ENCODE measurements at regions not wholly inside any gene's neighbourhood (a gene's known extent, or its start where the extent isn't known, plus 50 kb on each side); places are given as distances from the start of the nearest gene placed in this dataset.

DNA sequence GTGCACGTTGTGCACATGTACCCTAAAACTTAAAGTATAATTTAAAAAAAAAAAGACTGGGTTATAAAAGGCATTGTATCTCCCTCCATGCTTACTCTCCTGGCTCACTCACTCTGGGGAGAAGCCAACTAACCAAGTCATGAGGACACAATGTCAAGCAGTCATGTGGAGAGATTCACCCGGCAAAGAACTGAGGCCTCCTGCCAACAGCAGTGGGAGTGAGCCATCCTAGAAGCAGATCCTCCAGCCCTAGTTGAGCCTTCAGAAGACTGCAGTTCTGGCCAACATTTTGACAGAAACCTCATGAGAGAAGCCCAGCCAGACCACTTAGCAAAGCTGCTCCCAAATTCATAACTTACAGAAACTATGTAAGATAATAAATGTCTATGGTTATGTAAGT is 521.7 kb upstream of the FZD8 start:
- DNase-seq: peak in 1 of 2 experiments; percentile 46

DNA sequence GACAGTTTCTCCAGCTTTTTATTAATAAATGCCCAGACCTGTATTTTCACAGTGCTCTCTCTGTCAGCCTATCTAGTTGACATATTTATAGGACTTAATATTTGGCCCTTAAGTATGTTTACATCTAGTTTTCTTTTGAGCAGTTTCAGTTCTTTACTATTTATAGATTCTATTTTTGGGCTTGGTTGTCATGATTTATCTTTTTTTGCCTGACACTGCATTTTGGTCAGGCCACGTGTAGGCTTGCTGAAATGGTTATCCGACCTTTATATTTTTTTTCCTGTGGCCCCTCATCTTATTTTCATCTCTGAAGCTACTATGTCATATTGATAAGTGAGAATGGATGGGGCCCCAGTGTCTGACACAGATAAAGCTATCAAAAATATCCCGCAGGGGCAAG is 515.4 kb upstream of the FZD8 start:
- no peak for DNase-seq

DNA sequence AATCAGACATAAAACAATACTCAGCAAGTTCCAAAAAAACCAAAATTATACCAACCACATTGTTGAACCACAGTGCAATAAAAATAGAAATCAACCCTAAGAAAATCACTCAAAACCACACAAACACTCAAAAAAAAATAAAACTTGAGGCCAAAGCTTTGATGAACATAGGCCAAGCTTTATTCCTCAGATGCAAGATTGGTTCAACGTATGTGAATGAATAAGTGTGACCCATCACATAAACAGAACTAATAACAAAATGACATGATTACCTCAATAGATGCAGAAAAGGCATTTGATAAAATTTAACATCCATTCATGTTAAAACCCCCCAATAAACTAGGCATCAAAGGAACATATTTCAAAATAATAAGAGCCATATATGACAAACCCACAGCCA is 506.1 kb upstream of the FZD8 start:
- DNase-seq: no peak

DNA sequence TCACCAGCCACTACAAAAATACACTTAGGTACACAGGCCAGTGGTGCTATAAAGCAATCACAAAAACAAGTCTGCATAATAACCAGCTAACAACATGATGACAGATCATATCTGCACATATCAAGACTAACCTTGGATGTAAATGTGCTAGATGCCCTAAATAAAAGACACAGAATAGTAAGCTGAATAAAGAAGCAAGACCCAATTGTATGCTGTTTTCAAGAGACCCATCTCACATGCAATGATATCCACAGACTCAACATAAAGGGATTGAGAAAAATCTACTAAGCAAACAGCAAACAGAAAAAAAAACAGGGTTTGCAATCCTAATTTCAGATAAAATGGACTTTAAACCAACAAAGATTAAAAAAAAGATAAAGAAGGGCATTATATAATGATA is 505.4 kb upstream of the FZD8 start:
- no peak for DNase-seq

DNA sequence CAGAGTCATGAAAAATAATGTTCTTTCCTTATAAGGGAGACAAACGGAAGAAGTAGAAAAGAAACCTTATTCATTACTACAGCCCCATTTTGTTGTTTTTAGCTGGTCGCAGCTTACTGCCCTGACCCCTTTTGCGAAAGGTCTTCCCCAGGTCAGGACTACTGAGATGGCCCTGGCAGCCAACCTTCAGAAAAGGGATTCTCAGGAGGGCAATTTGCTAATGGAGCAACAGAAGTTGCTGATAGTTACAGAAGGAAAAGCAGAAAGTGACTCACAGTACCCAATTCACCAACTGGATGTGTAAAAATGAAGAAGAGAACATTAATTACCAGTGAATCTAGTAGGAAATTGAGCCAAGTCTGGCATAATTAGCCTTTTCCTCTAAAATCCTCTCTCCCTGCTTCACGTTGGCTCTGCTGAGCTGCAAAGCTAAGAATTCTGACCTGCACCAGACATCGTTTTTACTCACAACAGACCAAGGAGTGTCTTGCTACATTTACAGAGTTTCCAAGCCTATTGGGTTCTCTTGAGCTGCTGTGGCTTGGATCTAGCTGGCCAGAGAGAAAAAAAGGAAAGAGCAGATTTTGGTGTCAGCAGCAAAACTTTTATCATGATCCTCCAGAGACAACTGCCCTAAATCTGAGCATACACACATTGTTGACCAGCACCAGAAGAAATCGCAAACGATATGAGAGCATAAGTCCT is 499.9 kb upstream of the FZD8 start:
- no peak for DNase-seq

DNA sequence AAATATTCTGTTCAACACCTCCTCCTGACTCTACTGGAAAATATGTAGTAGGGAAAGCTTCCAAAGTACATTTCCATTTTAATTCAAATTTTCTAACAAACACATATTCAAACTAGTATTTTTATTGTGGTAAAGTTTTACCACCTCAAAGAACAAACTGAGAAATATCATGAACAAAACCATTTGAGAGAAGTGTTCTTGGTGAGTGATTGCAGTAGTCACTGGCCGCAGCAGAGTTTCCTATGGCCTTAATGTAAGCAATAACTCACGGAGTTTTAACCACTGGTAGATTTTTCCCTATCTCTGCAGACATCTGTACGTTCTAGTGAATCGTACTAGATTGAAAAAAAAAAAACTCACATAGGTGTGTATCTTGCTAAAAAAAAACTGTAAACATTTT is 487.0 kb upstream of the FZD8 start:
- no peak for DNase-seq

DNA sequence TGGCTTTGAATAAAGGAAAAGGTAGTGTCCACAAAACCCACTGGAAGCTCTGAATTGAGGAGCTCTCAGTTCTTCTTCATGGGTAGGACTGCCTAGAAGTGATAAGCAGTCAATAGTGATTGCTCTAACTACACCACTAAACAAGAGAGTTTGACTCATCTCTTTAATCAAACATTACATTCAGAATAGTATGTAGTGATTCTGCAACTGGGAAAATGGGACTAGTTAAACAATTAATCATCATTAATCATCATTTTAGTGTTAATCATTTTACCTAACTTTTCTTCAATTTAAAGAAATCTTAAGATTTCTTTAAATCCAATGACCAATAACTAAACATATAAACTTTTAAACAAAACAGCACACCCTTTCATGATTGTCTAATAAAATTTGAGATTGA is 484.0 kb upstream of the FZD8 start:
- DNase-seq: no peak

DNA sequence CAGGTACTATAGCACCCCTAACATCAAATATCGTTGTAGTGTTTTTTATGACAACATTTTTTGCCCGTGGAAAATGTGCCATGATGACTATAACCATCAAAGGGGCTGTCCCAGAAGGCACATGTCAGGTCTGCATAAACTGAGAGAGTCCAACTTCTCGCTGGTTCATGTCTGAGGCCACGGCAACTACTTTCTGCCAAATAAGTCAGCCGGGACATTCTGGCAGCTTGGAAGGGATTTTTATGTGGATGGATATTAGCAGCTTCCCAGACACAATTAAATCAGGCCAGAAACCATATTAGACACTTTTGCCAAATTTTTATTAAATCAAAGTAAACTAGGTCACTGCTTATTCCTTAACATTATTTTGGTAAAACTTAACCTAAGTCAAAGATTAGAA is 477.4 kb upstream of the FZD8 start:
- peak; percentile 23 to 59 for DNase-seq

DNA sequence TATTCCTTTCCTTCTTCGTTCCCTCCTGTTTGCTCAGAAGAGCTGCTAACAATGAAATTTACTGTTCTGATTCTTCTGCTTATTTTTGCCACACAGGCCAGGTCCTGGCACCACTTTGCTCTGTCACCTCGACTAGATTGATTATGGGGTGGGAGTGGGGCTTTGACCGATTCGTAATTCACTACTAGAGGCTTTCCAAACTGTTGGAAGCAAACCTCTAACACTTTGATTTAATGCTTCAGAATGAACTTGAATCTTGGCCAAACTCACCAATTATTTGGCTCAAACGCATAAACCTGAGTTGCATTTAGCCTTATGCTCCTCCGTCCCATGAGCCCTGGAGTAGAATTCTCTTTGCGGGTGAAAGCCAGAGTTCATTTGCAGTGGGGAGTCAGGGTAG is 476.2 kb upstream of the FZD8 start:
- DNase-seq: peak; percentile 34 to 85

DNA sequence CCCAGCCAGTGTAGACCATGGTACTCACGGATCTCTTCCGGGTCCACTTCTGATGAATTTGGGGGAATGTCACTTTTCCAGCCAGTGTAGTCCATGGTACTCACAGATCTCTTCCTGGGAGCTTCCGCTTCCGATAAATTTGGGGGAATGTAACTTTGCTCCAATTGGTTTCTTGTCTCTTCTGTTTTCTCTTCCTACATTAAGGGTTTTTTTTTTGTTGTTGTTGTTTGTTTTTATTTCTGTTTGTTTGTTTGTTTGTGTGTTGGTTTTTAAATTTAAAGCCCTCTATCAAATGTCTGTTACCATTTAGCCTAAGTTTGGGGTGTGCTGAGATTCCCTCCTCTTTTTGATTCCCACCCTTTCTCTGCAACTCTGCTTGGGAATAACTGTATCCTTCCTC is 475.8 kb upstream of the FZD8 start:
- no peak for DNase-seq

DNA sequence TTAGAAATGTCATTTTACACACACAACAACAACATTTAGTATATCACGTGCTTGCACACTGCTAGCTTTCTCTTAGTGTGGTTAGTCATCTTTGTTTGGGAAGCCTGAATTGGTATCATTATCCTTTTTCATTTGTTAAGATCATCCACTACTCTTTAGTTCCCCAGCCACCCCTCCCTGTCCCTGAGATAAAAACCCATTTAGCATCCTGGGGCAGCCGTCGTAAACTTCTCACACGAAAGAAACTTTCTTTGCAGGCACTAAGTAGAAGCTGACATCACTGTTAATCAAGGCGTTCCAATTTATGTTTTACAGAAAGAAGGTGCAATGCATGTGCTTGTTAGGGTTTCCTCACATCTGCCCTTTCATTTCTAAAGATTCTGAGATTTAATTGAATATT is 475.1 kb upstream of the FZD8 start:
- no peak for DNase-seq

DNA sequence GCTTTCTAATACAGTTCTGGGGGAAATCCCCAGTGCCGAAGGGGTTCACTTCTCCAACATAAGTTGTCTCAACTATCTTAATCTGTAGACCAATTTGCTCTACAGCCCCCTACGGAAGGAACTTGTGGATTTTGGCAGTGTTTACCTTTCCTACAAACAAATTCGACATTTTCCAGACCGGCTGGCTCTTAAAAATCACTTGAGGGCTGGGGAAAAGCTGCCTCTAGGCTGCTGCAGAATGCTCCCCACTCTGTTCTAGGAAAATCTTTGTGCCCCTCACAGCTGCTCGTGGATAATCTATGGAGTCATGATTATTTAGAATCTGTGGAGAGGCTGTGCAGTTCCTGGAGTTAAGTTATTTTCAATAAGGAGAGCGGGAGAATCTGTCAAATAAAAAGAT is 474.6 kb upstream of the FZD8 start:
- DNase-seq: no peak

DNA sequence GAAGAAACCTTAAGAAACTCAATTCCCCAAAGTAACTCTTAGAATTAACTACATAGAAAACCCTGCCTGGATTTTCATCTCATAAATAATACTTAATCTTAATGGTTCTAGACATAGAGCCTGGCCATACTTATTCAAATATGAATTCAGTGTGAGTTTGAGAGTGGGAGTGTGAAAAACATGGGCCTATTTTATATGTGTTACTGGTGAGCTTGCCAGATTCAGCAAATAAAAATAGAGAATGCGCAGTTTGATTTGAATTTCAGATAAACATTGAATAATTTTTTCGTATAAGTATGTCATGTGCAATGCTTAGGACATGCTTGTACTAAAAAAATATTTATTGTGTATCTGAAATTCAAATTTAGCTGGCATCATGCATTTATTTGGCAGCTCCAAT is 473.9 kb upstream of the FZD8 start:
- no peak for DNase-seq

DNA sequence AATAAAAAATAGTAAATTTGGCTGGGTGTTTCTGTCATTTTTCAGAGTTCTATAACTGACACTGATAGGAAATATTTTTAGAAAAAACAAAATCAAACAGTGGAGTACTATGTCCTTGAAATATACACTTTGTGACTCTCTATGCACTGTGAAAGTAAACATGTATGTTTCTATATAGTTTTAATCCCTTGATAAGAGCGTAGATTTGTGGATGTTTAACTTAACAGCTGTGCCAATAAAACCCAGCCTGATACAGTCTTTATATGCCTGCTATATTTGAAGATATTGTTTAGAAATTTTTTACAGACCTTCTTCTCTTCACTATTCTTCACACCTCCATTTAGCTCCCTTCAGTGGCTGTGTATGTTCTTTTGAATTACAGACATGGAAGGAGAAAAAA is 473.3 kb upstream of the FZD8 start:
- DNase-seq: no peak

DNA sequence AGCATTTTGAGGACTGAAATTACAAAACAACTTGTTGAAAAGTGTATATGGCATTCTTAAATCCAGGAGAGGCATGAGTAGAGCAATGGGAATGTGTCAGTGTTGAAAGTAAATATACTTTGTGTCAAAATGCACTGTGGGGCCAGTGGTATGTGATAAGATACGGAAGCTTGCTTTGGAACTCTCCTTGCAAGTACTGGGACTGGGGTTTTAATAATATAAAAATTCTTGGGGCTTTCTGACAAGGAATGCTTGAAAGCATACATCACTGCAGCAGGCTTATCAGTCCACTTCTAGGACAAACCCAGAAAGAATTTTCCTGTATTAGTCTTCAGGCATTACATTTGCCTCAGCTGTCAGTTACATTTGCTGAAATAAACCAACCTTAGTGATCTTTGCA is 472.8 kb upstream of the FZD8 start:
- no peak for DNase-seq

DNA sequence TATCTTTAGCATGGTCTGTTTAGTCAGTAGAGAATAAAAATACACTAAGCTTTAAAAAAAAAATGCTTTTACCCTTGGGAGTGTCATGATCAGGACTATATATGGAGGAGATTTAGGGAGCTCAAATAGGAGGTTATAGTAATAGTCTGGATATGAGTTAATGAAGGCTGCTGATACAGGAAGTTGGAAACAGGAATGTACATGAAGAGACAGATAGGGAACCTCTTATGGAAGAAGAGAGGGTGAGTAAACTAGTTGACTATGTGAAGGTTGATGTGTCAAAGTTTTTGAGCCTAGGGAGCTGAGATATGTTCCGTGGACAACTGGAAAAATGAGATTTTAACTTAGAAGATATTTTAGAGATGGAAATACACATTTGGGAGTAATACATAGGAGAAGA is 472.0 kb upstream of the FZD8 start:
- no peak for DNase-seq

DNA sequence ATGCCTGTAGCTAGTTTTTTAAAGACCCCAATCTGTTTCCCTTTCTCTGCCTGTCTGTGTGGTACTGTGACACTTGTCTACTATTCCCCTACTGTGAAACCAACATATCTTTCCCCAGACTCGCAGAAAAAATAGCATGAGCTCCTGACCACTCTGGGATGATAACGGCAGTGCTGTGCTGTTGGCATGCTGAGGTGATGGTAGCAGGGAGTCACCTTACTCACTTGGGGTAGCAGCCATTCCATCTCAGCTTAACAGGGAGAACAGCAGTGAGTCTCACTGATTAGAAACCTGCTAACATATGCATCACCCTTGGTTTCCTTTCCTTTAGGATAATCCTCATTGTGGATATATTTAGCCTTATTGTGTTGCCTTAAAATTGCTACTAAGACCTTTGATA is 469.6 kb upstream of the FZD8 start:
- no peak for DNase-seq

DNA sequence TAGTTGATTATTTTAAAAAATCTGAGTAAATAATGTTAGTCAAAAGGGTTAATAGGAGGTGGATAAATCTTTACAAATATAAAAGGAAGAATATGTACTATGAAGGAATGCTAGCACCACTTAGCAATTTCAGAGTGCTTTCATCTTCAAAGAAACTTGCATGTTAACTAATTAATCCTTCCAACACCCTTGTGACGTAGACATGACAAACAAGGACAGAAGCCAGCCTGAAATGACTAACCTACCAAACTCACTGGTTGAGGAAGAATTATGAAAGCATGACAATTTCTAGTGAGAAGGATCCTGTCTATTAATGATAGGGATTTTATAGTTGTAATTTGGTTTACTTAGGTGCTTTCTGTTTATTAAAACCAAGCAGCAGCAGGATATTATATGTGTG is 468.0 kb upstream of the FZD8 start:
- DNase-seq: no peak

DNA sequence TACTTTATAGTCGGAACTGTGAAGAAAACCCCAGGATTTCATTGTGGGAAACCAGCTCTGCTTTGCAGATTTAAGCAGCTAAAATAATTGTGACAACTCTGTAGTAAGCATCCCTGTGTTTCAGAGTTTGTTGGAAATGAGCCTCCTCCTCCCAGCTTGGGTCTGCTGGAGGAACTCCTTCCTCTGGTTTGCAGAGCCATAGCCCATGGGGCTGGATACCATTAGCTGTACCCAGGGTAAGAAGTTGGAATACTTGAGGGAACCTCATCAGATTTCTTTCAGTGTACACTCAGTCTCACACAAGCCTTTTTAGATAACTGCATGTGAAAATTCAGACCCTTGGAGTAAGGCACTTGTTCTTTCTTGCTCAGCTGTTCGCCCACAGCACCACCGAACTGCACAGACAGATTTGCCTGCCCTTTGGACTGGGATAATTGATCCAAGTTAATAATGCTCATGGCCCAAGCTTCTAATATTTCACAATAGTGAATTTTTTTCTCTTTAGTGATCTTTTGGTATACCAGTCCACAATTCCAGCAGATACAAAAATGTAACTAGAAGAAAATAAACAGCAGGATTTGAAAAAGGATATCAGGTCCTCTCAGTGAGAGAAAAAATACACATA is 467.4 kb upstream of the FZD8 start:
- no peak for DNase-seq

DNA sequence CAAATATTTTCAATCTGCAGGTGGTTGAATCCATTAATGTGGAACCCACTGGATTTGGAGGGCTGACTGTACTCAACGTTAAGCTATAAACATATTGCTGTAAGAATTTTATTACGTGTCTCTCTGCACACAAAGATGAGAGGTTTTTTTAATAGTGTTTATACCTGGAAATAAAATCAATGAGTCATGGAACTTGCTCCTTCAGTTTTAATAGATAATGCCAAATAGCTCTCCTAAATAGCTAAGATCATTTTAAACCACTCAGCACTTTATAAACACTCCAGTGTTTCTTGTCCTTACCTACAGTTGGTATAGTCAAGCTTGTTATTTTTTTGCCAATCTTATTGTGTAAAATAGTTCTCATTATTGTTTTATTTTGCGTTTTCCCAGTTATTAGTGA is 455.6 kb upstream of the FZD8 start:
- no peak for DNase-seq

DNA sequence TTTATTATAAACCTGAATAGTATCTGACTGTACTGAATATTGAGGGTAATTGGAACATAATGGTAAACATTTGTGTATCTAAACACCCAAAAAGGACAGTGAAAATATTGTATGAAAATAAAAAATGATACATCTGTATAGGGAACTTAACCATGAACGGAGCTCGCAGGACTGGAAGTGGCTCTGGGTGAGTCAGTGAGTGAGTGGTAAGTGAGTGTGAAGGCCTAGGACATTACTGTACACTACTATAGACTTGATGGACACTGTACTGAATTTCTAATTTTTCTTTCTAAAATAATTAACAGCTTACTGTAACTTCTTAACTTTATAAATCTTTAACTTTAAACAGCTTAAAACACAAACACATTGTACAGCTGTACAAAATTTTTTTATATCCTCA is 454.5 kb upstream of the FZD8 start:
- DNase-seq: no peak

DNA sequence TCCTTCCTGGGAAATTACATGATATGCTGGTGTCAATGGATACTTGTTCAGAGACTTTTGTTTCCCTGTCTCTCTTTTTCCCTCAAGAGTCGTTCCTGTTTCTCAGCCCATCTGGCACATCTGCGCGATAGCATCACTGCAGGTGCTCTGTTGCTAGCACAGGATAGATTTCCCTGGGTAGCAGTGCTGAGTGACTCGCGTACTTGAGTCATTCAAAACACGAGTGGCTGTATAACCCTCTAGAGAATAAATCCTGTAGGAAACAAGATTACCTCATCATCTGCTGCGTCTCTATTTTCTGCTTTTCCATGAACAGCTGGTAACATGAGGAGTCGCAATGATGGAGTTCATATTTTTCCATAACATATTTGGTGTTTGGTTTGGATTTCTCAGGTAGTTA is 452.0 kb upstream of the FZD8 start:
- no peak for DNase-seq

DNA sequence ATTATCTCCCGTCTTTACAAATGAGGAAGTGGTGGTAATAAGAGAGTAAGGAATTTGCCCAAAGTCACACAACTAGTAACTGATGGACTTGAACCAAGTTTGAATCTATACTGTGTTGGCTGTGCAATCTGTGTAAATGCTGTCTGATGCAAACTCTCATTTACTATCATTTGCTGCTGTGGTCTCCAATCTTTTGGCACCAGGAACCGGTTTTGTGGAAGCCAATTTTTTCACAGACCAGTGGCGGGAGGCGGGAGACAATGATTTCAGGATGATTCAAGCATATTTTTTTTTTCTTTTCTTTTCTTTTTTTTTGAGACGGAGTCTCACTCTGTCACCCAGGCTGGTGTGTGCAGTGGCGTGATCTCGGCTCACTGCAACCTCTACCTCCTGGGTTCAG is 450.0 kb upstream of the FZD8 start:
- DNase-seq: peak in 1 of 2 experiments; percentile 28

DNA sequence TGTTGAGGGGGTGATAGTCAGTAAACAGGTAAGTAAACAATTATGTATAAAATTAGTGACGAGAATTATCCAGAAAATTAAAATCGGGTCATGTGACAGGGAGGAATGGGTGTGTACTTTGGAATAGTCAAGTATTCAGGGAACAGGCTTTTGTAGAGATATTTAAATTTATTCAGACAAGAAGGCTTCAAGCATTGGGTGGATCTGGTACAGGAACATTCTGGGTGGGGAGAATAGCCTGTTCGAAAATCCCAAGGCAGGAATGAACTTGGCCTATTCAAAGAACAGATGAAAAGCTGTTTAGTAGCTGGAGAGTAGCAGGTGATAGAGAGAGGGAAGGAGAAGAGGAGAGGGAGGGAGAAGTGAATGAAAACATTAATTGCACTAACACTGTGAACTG is 448.9 kb upstream of the FZD8 start:
- DNase-seq: no peak

DNA sequence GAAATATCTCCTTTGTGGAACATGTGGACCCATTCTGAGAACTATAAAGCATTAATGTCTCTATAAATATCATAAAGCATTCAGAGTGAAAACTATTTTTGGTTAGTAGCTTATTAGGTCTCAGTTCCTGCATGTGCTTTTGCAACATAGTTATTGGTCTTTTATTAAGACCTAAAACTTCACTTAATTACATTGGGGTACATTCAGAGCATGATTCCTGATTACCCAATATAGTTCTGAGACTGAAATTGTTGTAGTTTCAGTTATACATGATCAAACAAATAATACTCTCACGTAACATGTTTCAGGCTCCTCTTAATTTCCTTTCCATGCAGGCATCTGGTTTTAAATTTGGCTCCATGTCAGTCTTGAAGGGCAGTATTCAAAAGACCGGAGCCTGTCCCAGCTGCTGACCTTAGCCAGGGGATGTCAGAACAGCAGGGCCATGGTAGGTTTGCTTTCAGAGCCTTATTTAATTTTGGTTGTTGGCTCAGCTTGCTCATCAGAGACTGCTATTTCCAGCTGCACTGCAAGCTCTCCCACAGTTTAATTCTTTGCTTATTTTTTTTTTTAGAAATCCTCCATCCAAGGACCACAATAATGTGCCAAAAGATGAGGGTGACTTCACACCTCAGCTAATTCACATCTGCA is 447.8 kb upstream of the FZD8 start:
- peak in 1 of 2 experiments; percentile 64 for DNase-seq
